ENCODE measurements at regions not wholly inside any gene's neighbourhood (a gene's known extent, or its start where the extent isn't known, plus 50 kb on each side); places are given as distances from the start of the nearest gene placed in this dataset.
"Not testable (repeated sequence)": the region's sequence is repeated elsewhere in the genome, so short reads cannot be mapped to it uniquely, and the experiment has no call there.

- no peak for DNase-seq
Measured at GRCh38 chr1:200496937-200497336, 87.1 kb upstream of the ZNF281 start.

- DNase-seq = no peak
Measured at GRCh38 chr1:200495901-200496300, 86.1 kb upstream of the ZNF281 start.

GRCh38 chr1:200493344-200493743 is 83.5 kb upstream of the ZNF281 start:
- DNase-seq = peak; percentile 85

- peak; percentile 82 for DNase-seq
Measured at GRCh38 chr1:200491103-200491502, 81.3 kb upstream of the ZNF281 start.

GRCh38 chr1:200490183-200490582 is 80.3 kb upstream of the ZNF281 start:
- DNase-seq = peak; percentile 44

GRCh38 chr1:200488375-200489165 is 78.7 kb upstream of the ZNF281 start:
- peak; percentile 83 for DNase-seq

GRCh38 chr1:200487650-200488049 is 77.8 kb upstream of the ZNF281 start:
- no peak for DNase-seq

- no peak for DNase-seq
Measured at GRCh38 chr1:200486634-200487033, 76.8 kb upstream of the ZNF281 start.

- not testable (repeated sequence) for DNase-seq
Measured at GRCh38 chr1:200484438-200484946, 74.7 kb upstream of the ZNF281 start.

- peak; percentile 67 for DNase-seq
Measured at GRCh38 chr1:200483491-200484143, 73.8 kb upstream of the ZNF281 start.

- DNase-seq = no peak
Measured at GRCh38 chr1:200480964-200481363, 71.1 kb upstream of the ZNF281 start.

- no peak for DNase-seq
Measured at GRCh38 chr1:200479816-200480215, 70.0 kb upstream of the ZNF281 start.

GRCh38 chr1:200478945-200479558 is 69.2 kb upstream of the ZNF281 start:
- DNase-seq = no peak

GRCh38 chr1:200478239-200478623 is 68.4 kb upstream of the ZNF281 start:
- no peak for DNase-seq

GRCh38 chr1:200474633-200475032 is 64.8 kb upstream of the ZNF281 start:
- DNase-seq = no peak

GRCh38 chr1:200473698-200474371 is 64.0 kb upstream of the ZNF281 start:
- DNase-seq = peak; percentile 62

GRCh38 chr1:200471739-200472138 is 61.9 kb upstream of the ZNF281 start:
- no peak for DNase-seq

- peak; percentile 17 for DNase-seq
Measured at GRCh38 chr1:200468264-200469001, 58.6 kb upstream of the ZNF281 start.

GRCh38 chr1:200464784-200465400 is 55.1 kb upstream of the ZNF281 start:
- no peak for DNase-seq

Measured in NCI-H69 (cell line).